Ishikawa (cell line): ENCODE measurements at regions not wholly inside any gene's neighbourhood (a gene's known extent, or its start where the extent isn't known, plus 50 kb on each side); places are given as distances from the start of the nearest gene placed in this dataset.

Source experiments
- CREB1 ChIP-seq: IDR thresholded peaks from 2 replicates; pipeline ENCODE4 v1.6.1; 2012; ENCODE audit warnings: low read depth
- EP300 ChIP-seq: IDR thresholded peaks from 2 replicates; pipeline ENCODE4 v1.6.1; 2012; ENCODE audit warnings: borderline replicate concordance
- TAF1 ChIP-seq: IDR thresholded peaks from 2 replicates; pipeline ENCODE4 v1.6.1; 2012; ENCODE audit warnings: low read depth, mild to moderate bottlenecking
- TF ChIP-seq, protein P1 (sequence below): IDR thresholded peaks from 2 replicates; pipeline ENCODE4 v1.6.1; 2012

DNA sequence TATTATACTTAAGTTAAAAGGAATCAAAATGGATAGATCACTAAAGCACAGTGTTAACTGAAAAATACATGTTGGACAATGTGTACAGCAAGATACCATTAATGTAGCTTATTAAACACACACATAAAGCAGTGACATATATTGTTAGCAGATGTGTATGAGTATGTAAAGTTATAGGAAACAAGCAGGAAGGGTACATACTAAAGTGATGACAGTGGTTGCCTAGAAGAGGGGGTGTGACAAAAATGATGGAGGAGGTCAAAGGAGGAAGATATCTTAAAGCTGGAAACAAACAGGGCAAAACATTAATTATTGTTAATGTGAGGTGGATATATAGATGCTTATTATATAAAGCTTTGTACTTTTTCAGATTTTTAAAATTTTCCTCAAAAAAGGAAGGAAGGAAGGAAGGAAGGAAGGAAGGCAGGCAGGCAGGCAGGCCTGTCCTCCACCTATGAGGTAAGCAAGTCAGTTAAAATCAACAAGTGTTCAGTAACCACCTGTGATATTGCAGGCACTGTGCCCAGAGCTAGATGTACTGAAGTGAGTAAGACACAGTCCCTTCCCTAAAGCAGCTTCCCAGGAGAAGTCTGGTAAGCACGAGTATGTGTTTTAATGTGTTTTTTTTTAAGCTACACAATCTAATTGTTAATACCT lies 252.9 kb upstream of the NR5A2 start:
- TF ChIP-seq EP300 (no peak), CREB1 (no peak), TAF1 (no peak)
- TF ChIP-seq, protein P1, sequence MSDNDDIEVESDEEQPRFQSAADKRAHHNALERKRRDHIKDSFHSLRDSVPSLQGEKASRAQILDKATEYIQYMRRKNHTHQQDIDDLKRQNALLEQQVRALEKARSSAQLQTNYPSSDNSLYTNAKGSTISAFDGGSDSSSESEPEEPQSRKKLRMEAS = no peak
